HG03025 (cell line): ENCODE measurements at regions not wholly inside any gene's neighbourhood (a gene's known extent, or its start where the extent isn't known, plus 50 kb on each side); places are given as distances from the start of the nearest gene placed in this dataset.

Experiments used
- ATAC-seq: cut with Tn5 transposase; IDR thresholded peaks from one replicate; pipeline ENCODE4 v1.9.1; 2021; ENCODE audit warnings: mild to moderate bottlenecking, moderate library complexity; ENCODE audit not compliant: unreplicated experiment, low FRiP score

DNA sequence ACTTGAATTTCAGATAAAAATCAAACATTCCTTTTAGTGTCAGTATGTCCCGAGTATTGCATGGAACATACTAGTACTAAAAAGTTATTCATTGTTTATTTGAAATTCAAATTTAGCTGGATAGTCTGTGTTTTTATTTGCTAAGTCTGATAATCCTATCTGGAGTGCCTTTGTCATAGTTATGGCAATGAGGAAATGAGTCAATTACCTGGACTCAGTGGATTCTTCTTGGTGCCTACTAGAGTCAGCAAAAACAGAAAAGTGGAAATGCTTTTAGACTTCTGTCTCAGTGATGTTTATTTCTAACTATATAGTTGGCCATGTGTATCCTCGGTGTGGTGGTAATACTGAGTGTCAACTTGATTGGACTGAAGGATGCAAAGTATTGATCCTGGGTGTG is 121.3 kb upstream of the EEF1E1 start:
- ATAC-seq = no peak

DNA sequence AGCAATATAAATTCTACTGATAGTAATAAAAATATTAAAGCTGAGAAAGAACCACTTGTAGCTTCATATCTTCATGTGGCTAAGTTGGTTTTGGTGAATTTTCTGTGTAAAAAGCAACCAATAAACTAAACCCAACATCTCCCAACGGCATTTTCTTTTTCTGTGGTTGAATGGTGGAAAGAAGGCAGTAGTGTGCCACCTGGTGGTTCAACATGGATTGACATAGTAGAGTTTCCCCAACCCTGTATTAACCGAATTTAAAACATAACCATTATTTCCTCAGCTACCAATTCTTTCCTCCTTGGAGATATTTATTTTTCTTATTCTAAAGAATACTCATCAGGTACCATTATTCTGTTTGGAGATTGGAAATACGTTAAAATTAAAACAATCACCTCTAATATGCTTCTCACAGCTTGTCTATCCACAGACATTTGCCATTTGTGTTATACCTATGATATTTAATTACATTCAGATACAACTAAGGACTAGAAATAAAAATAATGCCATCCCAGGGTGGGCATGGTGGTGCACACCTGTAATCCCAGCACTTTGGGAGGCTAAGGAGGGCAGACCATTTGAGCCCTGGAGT is 117.1 kb upstream of the EEF1E1 start:
- ATAC-seq = no peak

DNA sequence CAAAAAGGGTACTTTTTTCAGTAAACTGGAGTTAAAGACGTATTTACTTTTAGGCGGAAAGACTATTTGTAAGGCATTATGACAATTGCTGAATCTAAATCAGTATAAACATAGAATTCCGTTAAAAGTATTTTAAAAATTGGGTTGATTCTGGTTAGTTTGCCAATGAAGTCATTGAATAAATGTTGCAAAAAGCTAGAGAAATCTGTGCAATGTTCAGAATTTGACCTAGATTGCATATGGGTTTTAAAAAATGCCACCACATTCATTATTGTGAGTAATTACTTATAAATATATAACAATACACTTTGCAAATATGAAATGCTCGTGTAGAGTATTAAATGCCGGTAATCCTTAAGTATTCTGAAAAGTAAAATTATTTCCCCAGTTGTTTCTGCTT is 116.5 kb upstream of the EEF1E1 start:
- no peak for ATAC-seq

DNA sequence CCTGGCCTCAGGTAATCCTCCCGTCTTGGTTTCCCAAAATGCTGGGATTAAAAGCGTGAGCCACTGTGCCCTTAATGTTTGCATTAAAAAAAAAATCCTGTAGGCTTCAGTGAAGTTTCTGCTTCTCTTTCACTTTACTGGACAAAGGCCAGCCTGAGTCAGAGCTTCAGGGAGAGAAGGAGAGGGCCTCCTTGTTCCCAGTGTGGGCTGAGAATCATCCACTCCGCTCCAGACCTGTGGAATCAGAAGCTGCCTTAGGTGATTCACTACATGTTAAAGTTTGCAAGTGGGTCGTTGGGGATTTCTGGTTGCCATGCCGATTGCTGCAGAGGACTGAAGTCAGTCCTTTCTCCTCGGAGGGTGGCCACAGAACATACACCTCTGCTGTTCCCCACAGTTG is 113.3 kb upstream of the EEF1E1 start:
- ATAC-seq = no peak

DNA sequence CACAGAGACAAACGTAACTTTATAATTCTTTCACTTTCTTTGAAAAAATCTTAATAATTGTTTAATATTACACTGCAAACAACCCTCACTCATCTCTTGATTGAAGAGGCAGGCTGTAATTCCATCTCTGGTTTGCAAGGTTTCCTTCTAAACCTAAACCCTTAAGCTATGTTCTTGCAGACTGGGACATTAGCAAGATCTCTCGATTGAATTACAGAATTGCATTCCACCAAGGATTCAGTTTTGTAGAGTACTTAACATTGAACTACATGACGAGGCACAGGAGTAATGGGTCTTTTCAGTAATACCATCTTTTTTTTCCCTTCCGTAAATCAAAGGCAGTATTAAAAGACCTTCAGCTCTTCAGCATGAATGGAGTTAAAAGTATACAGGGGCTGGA is 111.6 kb upstream of the EEF1E1 start:
- ATAC-seq = no peak

DNA sequence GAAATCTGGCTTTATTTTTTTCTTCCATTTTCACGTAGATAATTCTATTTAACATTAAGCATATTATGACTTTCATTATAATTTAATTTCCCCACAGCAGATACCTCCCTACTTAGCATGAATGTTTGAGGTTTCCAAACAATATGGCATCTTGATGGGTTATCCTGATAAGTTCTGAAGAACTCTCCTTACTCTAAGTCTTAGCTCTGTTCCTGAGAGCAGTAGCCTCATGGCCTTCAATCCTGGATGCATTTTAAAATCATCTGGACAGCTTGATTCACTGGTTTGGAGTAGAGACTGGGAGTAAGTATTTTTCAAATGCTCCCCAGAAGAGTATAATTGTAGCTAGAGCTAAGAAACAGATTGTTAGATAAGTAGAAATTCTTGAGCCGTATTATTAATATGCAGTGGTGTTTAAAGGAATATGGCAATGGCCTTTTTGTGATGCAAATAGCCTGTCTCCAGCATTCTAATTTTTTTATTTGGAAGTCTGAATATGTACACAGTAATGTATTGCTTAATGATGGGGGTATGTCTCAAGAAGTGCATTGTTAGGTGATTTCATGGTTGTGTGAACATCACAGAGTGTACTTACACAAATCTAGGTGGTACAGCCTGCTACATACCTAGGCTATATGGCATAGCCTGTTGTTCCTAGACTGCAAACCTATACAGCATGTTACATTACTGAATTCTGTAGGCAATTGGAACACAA is 110.5 kb upstream of the EEF1E1 start:
- ATAC-seq = no peak

DNA sequence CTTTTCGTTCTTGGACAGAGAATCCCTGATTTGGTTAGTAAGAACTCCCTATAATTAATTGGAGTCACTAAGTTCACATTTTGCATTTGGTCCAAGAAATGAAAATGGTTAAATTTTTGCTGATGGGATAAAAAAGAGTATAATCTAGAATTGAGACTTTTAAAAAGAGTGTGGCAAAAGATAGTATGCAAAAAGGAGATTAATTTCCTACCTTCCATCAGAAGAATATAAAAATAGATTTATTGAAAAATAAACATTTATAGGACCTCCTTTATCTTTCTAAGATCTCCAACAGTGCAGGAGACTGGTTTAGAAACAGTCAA is 105.5 kb upstream of the EEF1E1 start:
- no peak for ATAC-seq

DNA sequence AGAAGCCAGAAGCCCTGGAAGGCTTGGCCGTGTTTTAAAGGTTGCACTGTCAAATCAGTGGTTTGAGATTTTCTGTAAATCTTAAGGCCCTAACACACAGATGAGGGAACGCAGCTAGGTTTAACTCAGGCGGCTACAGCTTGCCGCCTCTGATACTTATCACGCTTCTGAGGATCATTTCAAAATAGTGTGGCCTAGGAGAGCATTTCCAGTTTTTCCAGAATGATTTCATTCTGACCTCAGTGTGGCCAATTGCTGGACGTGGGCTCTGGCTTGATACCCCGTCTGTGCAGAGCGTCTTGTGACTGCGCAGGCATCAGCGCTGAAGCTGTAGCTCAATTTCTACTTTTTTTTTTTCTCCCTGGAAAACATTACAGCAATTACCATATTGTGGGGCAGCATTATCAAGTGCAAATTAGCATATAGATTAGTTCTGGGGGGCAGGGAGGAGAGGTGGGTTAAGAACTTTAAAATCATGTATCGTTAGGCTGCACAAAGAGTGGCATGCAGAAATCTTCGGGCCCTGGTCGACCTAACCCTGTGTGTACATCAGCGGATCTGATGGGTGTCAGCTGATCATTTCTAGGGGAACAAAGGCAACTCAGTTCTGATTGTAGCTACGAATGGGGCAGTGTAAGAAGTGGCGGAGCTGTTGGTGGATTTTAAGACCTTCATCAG is 105.0 kb upstream of the EEF1E1 start:
- no peak for ATAC-seq

DNA sequence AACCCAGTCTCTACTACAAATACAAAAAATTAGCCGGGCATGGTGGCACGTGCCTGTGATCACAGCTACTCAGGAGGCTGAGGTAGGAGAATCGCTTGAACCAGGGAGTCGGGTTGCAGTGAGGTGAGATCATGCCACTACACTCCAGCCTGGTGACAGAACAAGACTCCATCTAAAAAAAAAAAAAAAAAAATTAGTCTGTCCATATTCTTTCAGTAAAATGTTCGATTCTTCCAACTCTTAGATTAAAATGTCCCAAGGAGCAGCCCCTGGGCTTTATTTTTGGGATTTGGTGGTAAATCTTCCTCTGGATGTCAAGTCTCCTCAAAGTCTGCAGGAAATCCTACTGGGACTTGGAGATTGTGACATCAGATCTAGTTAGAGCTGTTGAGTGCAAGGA is 101.0 kb upstream of the EEF1E1 start:
- no peak for ATAC-seq

DNA sequence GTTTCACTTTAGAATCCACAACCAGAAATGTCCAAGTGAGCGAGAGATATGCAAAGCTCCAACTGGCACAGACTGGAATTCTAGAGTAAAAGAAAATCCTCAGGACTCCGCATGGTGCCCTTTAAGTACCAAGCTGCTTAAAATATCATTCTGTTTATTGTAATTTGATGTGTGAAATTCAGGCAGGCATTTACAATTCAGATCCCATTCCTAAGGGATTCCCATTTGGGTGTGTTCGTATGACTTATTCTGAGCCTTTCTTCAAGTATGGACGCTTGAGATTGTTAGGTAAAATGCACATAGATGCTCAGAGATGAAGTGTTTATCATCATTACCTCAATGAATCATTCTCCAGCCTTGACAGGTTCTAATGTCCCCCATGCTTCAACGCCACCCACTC is 99.3 kb upstream of the EEF1E1 start:
- no peak for ATAC-seq

DNA sequence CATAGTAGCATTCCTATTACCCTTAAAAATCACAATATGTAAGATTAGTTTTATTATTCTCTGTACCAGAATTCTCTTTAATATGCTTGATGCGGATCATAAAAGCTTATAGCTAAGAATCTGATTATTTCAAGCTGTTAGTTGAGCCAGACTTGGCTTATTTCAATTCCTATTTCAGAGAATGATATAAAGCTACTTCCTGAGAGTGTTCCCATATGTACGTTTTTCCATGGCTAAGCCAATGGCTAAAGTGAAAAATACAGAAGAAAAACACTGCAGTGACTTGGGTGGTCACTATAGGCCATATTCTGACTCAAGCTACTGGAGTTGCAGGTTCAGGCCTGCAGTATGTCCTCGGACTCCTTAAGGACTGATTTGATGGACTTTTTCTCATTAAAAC is 97.9 kb upstream of the EEF1E1 start:
- no peak for ATAC-seq

DNA sequence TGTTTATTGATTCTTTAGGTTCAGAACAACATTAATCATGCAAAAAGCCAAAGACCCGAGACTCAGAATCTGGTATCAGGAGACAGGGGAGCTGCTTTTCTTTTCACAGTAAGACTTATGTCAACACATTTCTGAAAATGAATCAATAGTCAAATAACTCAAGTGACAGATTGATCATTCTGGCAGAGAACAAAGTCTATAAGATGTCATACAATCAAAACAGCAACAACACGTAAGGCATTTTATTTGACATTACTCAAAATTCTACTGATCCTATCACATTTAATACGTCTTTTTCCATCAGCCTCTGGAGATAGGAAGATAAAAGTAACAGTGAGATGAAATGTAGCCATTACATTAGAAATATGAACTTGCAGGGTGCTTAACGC is 93.4 kb upstream of the EEF1E1 start:
- ATAC-seq = no peak

DNA sequence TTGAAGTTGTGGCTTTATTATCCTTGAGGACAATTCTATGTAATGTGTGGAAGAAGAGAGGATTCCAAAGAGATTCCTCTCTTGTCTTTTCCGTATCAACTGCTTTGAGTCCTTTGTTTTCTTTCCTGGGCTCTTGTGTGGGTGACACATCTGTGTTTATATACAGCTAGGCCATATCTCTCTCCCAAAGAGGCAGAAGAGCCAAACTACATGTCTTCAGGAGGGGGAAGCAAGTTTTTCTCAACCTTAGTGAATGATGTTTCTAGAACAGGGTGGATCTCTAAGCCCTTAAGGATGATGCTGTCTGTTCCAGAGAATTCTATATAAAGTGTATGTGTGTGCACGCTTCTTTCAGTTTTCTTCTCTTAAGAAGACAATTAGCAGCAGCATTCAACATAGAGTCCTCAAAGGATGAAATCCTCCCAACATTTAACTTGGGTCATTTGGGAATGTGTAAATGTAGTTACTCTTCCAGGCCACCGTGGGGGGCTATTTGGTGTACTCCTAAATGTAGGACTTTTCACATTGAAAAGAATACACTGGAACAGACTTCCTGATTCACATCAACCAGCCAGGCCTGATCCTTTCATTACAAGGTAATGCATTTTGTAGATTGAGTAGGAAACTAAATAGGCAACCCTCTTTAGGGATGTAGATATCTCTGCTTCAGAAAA is 92.8 kb upstream of the EEF1E1 start:
- ATAC-seq = no peak

DNA sequence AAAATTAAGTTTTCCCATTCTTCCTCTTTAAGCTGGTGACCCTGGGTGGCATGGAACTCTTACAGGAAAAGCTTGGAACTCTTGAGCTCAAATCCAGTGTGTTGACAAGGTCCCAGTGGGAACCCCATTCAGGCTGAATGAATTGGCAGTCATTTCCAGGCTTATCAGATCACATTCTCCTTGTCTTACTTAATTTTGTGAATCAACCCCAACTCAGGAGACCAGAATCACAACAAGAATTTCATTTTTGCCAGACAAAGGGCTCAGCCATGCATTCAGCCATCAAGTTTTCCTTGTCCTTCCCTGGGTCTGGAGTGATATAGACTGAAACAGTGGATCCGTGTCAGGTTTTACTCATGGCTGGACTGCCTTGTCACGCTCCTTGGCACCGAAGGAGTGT is 92.1 kb upstream of the EEF1E1 start:
- ATAC-seq = no peak

DNA sequence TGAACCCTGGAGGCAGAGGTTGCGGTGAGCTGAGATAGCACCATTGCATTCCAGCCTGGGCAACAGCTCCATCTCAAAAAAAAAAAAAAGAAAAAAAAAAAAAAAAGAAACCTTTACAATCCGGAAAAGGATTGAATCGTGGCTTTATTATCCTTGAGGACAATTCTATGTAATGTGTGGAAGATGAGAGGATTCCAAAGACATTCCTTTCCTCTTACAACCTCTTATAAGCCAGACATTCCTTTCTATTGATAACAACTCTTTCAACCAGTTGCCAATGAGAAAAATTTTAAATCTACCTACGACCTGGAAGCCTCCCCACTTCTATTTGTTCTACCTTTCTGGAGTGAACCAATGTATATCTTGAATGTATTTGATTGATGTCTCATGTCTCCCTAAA is 91.2 kb upstream of the EEF1E1 start:
- ATAC-seq = no peak

DNA sequence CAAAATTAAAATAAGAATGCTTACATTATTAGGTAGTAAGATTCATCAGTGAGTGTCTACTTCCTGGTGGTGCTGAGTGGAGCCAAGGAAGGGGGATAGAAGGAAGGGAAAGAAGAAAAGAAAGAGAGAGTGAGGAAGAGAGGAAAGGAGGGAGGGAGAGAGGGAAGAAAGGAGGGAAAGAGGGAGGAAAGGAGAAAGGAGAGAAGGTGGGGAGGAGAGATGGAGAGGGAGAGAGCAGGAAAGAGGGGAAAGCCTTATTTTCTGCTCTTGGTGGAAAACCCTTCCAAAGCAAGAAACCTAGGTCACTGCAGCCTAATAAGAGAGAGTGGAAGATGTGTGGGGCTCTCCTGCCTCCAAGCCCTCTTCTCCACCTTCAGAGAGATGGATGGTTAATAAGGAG is 90.2 kb upstream of the EEF1E1 start:
- ATAC-seq = no peak

DNA sequence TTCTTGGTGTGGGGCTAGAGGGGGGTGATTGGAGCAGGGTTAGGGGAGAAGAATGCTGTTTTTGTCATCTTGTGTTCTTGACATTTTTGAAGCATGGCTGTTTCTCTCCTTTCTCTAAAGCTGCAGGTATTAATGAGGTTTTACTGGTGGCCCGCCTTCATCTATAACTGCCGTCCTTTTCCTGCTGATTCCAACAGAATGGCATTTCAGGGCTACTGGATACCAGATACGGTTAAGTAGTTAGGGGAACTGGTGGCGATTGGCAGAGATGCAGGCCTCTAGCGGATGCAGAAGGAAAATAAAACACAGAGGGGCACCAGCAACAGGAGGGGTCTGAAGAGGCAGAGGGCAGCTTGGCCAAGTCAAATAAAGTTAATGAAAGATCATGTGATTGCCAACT is 89.7 kb upstream of the EEF1E1 start:
- no peak for ATAC-seq

DNA sequence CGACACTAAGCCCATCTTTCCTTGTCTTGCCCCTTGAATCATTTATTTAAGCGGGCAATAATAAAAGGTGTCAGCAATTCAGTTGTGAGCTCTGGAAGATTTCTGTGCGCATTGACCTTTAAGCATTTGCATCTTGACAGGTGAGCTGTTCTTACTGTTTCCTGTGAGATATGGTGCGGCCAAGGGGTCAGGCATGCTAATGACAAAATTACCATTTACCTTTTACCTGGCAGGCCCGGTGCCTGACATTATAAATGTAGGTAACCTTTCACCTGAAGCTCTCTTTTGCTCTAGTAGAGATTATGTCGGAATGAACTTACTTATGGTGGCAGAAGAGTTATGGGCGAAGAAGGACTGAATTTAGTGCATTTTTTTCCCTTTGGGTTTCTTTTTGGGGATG is 89.3 kb upstream of the EEF1E1 start:
- ATAC-seq = no peak

DNA sequence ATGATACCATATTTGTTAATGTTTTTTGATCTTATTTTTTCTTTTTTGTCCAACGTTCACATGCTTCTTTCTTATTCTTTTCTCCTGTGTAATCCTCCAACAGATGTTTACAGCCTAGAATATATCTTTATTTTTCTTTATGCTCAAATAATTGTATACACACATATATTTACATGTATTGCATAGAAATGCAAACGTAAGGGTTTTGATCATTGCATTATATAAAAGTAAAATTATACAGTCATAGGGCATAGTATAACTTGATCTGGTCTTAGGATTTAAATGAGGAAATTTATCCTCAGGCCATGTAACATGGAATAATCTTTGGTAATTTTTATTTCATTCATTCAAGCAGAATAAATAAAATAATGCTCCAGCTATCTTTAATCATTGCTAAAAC is 84.9 kb upstream of the EEF1E1 start:
- no peak for ATAC-seq

DNA sequence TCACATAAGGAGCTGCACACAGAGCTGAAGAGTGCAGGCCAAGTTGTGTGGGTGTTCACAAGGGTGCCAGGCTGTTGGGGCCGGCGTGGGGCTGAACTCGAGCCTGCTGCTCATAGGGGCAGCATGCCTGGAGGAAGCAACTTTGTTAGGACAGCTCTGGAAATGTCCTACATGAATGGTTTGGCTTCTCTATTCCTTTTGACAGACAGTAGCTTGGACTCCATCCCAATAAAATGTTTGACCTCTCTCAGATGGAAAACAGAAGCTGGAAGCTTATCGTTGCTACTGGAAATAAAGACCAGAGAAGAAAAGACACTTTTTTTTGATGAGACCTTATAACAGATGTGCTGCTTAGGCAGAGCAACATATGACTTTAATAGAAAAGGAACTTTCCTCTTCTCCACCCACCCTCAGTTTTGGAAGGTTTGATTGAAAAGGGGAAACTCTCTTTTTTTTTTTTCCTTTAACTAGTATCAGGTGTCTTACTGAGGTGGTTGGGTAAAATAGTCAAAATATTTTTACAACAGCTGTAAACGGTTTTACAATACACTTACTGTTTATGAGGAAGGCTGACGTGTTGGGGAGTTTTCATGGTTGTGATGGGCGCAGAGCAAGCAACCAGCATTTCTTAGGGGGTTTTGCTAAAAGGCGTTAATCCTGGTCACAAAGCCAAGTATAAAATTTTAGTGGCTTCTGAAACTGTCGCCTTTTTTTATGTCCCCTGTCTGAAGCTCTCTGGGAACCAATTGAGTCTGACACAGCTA is 80.7 kb upstream of the EEF1E1 start:
- ATAC-seq = no peak
